ENCODE measurements at regions not wholly inside any gene's neighbourhood (a gene's known extent, or its start where the extent isn't known, plus 50 kb on each side); places are given as distances from the start of the nearest gene placed in this dataset.

GRCh38 chr5:24918676-24919075, 273.9 kb upstream of the CDH10 start:
- Mint-ChIP-seq H3K4me3 (no peak overlapping the region), H3K36me3 (no peaks in the 10 kb centered on the region), H3K9me3 (peaks cover 7% of the 10 kb centered on the region), H3K4me1 (no peaks in the 10 kb centered on the region), H3K27ac (no peak overlapping the region), H3K27me3 (no peaks in the 10 kb centered on the region)
- no peak for ATAC-seq

GRCh38 chr5:24916863-24917262, 272.1 kb upstream of the CDH10 start:
- Mint-ChIP-seq H3K4me3 (no peak overlapping the region), H3K4me1 (no peaks in the 10 kb centered on the region), H3K9me3 (peaks cover 10% of the 10 kb centered on the region), H3K27me3 (no peaks in the 10 kb centered on the region), H3K36me3 (no peaks in the 10 kb centered on the region), H3K27ac (no peak overlapping the region)
- no peak for ATAC-seq

GRCh38 chr5:24909210-24909609, 264.4 kb upstream of the CDH10 start:
- Mint-ChIP-seq H3K9me3 (peaks cover 3% of the 10 kb centered on the region), H3K27me3 (no peaks in the 10 kb centered on the region), H3K4me3 (no peak overlapping the region), H3K27ac (no peak overlapping the region), H3K36me3 (no peaks in the 10 kb centered on the region), H3K4me1 (no peaks in the 10 kb centered on the region)
- ATAC-seq = peak; percentile 12

DNA sequence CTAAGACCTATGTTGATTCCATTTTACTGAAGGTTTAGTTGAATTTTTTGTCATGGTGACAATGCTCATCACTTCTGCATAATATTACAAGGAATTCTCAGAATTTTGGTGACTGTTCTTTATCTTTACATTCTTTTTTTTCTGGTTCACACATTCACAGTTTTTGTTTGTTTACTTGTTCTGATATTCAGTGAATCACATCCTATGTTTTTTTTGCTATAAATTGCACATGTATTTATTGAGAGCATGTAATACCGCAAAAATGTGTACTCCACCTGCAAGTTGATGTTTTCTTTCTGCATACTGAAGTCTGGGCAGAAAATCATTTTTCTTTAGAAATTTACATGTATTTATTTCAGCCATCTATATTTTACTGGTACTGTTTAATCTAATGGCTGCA, 261.9 kb upstream of the CDH10 start:
- Mint-ChIP-seq H3K27me3 (no peaks in the 10 kb centered on the region), H3K4me1 (no peaks in the 10 kb centered on the region), H3K4me3 (no peak overlapping the region), H3K36me3 (no peaks in the 10 kb centered on the region), H3K27ac (no peak overlapping the region), H3K9me3 (no peaks in the 10 kb centered on the region)
- ATAC-seq = no peak

GRCh38 chr5:24904981-24905517, 260.3 kb upstream of the CDH10 start:
- Mint-ChIP-seq H3K27me3 (no peaks in the 10 kb centered on the region), H3K27ac (no peak overlapping the region), H3K4me1 (no peaks in the 10 kb centered on the region), H3K4me3 (no peak overlapping the region), H3K36me3 (no peaks in the 10 kb centered on the region), H3K9me3 (no peaks in the 10 kb centered on the region)
- ATAC-seq = no peak

- Mint-ChIP-seq H3K27me3 (no peaks in the 10 kb centered on the region), H3K36me3 (no peaks in the 10 kb centered on the region), H3K4me3 (no peak overlapping the region), H3K9me3 (no peaks in the 10 kb centered on the region), H3K27ac (no peak overlapping the region), H3K4me1 (no peaks in the 10 kb centered on the region)
- no peak for ATAC-seq
Measured at GRCh38 chr5:24899180-24899579, 254.4 kb upstream of the CDH10 start.

- H3K27ac Mint-ChIP-seq = no peak overlapping the region
- H3K27me3 Mint-ChIP-seq = no peaks in the 10 kb centered on the region
- no peaks in the 10 kb centered on the region for H3K36me3 Mint-ChIP-seq
- H3K4me1 Mint-ChIP-seq = no peaks in the 10 kb centered on the region
- no peak for ATAC-seq
- no peaks in the 10 kb centered on the region for H3K9me3 Mint-ChIP-seq
- H3K4me3 Mint-ChIP-seq = no peak overlapping the region
Measured at GRCh38 chr5:24864244-24864643, 219.5 kb upstream of the CDH10 start.

- Mint-ChIP-seq H3K27me3 (no peaks in the 10 kb centered on the region), H3K4me1 (no peaks in the 10 kb centered on the region), H3K9me3 (no peaks in the 10 kb centered on the region), H3K27ac (no peak overlapping the region), H3K4me3 (no peak overlapping the region), H3K36me3 (no peaks in the 10 kb centered on the region)
- no peak for ATAC-seq
Measured at GRCh38 chr5:24862117-24862516, 217.3 kb upstream of the CDH10 start.

DNA sequence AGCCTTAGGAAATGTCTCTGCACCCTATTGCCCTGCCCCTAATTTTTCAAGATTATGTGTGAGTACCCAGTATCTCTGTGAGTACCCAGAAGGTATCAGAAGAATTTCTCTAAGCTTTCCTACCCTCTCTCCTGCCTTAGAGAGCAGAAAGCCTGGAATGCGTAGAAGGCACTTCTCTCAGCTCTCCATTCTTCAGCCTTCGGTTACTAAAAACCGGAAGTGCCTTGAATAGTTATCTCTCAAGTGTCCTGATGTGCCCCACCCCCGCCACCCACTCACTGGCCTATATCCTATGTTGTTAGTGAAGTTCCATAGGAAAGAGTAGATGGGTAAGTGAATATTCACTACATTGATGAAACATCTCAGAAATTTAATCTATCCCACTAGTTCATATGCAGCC, 210.7 kb upstream of the CDH10 start:
- Mint-ChIP-seq H3K4me1 (no peaks in the 10 kb centered on the region), H3K4me3 (no peak overlapping the region), H3K9me3 (peaks cover 3% of the 10 kb centered on the region), H3K27ac (no peak overlapping the region), H3K27me3 (no peaks in the 10 kb centered on the region), H3K36me3 (no peaks in the 10 kb centered on the region)
- no peak for ATAC-seq

GRCh38 chr5:24854850-24855249, 210.1 kb upstream of the CDH10 start:
- H3K27ac Mint-ChIP-seq = no peak overlapping the region
- peaks cover 3% of the 10 kb centered on the region for H3K9me3 Mint-ChIP-seq
- no peaks in the 10 kb centered on the region for H3K4me1 Mint-ChIP-seq
- H3K27me3 Mint-ChIP-seq = no peaks in the 10 kb centered on the region
- H3K36me3 Mint-ChIP-seq = no peaks in the 10 kb centered on the region
- no peak for ATAC-seq
- no peak overlapping the region for H3K4me3 Mint-ChIP-seq

GRCh38 chr5:24854350-24854749, 209.6 kb upstream of the CDH10 start:
- no peaks in the 10 kb centered on the region for H3K27me3 Mint-ChIP-seq
- H3K4me1 Mint-ChIP-seq = no peaks in the 10 kb centered on the region
- H3K27ac Mint-ChIP-seq = no peak overlapping the region
- H3K4me3 Mint-ChIP-seq = no peak overlapping the region
- H3K36me3 Mint-ChIP-seq = no peaks in the 10 kb centered on the region
- no peak for ATAC-seq
- peaks cover 3% of the 10 kb centered on the region for H3K9me3 Mint-ChIP-seq

GRCh38 chr5:24850926-24851486, 206.2 kb upstream of the CDH10 start:
- no peak for ATAC-seq
- Mint-ChIP-seq H3K4me3 (no peak overlapping the region), H3K27ac (no peak overlapping the region), H3K27me3 (no peaks in the 10 kb centered on the region), H3K4me1 (no peaks in the 10 kb centered on the region), H3K36me3 (no peaks in the 10 kb centered on the region), H3K9me3 (peaks cover 3% of the 10 kb centered on the region)

DNA sequence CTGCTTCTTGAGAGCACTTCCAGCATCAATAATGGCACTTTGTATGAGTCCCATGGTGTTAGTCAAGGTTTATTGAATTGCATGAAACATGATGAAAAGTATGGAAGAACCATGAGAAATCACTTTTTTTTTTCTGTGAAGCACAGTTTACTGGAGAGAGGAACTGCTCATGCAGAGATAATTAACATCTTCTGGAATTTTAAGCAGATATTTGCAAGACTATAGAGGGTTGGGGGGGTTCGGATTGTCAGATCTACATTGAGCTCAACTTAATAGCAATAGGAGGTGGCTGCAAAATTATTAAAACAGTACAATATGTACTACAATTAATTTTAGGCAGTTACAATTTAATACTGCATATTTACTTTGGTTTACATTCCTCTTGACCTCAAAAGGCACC, 204.4 kb upstream of the CDH10 start:
- Mint-ChIP-seq H3K36me3 (no peaks in the 10 kb centered on the region), H3K4me1 (no peaks in the 10 kb centered on the region), H3K9me3 (peaks cover 3% of the 10 kb centered on the region), H3K27me3 (no peaks in the 10 kb centered on the region), H3K27ac (no peak overlapping the region), H3K4me3 (no peak overlapping the region)
- ATAC-seq = no peak

DNA sequence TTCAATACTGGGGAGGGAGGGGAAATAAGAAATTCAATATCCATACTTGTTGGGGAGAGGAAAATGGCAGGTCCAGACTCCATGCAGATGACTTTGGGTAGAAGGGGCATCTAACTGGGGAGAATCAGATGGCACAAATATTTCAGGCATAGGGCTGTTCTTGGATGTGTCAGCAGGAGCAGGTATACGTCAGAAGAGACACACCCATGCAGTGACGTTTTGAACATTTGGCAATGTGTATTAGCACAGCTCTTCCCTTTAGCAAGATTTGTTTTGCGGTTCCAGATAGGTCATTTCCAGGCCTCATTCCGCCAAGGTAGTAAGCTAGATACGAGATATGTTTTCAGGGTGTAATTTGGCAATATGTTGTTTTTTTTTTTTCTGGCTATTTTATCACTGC, 187.2 kb upstream of the CDH10 start:
- no peaks in the 10 kb centered on the region for H3K9me3 Mint-ChIP-seq
- no peaks in the 10 kb centered on the region for H3K4me1 Mint-ChIP-seq
- no peaks in the 10 kb centered on the region for H3K27me3 Mint-ChIP-seq
- H3K36me3 Mint-ChIP-seq = no peaks in the 10 kb centered on the region
- H3K27ac Mint-ChIP-seq = no peak overlapping the region
- H3K4me3 Mint-ChIP-seq = no peak overlapping the region
- ATAC-seq = no peak

DNA sequence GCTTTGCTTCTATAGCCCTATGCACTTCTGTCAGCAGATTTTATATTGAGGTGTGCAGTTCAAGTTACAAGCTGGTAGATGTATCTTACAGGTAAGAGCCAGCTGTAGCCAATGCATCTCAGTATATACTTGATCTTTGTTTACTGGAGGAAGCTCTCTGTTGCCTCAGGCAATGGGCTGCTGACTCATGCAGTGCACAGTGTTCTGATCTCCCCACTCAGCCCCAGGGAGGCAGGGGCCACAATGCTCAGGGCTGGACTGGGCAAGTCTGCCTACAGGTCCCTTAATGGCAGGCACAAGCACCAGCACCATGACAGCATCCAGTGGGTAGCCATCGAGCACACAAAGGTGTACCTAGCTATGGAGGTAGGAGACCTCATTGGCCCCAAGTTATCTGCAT, 178.8 kb upstream of the CDH10 start:
- peaks cover 4% of the 10 kb centered on the region for H3K9me3 Mint-ChIP-seq
- no peaks in the 10 kb centered on the region for H3K27me3 Mint-ChIP-seq
- H3K36me3 Mint-ChIP-seq = no peaks in the 10 kb centered on the region
- H3K27ac Mint-ChIP-seq = no peak overlapping the region
- H3K4me1 Mint-ChIP-seq = no peaks in the 10 kb centered on the region
- no peak for ATAC-seq
- H3K4me3 Mint-ChIP-seq = no peak overlapping the region

DNA sequence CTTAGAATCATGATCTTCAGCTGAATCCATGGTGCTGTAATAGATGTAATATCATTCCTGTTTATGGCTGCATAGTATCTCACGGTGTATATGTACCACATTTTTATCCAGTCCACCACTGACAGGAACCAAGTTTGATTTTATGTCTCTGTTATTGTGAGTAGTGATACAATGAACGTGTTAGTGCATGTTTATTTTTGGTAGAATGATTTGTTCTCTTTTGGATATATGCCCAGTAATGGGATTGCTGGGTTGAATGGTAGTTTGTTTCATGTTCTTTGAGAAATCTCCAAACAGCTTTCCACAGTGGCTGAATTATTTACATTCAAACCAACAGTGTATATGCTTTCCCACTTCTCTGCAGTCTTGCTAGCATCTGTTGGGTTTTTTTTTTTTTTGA, 175.1 kb upstream of the CDH10 start:
- no peak for ATAC-seq
- H3K9me3 Mint-ChIP-seq = peaks cover 4% of the 10 kb centered on the region
- no peaks in the 10 kb centered on the region for H3K36me3 Mint-ChIP-seq
- no peaks in the 10 kb centered on the region for H3K4me1 Mint-ChIP-seq
- H3K27me3 Mint-ChIP-seq = no peaks in the 10 kb centered on the region
- H3K4me3 Mint-ChIP-seq = no peak overlapping the region
- no peak overlapping the region for H3K27ac Mint-ChIP-seq

- Mint-ChIP-seq H3K27me3 (no peaks in the 10 kb centered on the region), H3K9me3 (no peaks in the 10 kb centered on the region), H3K4me3 (no peak overlapping the region), H3K27ac (no peak overlapping the region), H3K36me3 (no peaks in the 10 kb centered on the region), H3K4me1 (no peaks in the 10 kb centered on the region)
- no peak for ATAC-seq
Measured at GRCh38 chr5:24817966-24818365, 173.2 kb upstream of the CDH10 start.
